SK-N-SH treated with all-trans-retinoic acid at 6 μM for 48 hours (cell line): ENCODE measurements at regions not wholly inside any gene's neighbourhood (a gene's known extent, or its start where the extent isn't known, plus 50 kb on each side); places are given as distances from the start of the nearest gene placed in this dataset.

ENCODE experiments used
- ATAC-seq: fragments of 200-7000 bp; cut with Tn5 transposase; 3 replicates; pipeline ENCODE4 v1.9.1; 2020; ENCODE audit warnings: mild to moderate bottlenecking, moderate library complexity
- ARNTL ChIP-seq: fragments of 450-650 bp; formaldehyde crosslinking; IDR thresholded peaks from 2 replicates; pipeline ENCODE4 v1.5.0; 2020; ENCODE audit warnings: low read depth, mild to moderate bottlenecking, moderate library complexity, borderline replicate concordance
- BACH2 ChIP-seq: fragments of 250-450 bp; sonication (Bioruptor Pico); IDR thresholded peaks from 2 replicates; pipeline ENCODE4 v1.9.0; 2021; ENCODE audit warnings: mild to moderate bottlenecking, borderline replicate concordance
- CSRNP3 ChIP-seq: fragments of 250-450 bp; sonication (Bioruptor Pico); IDR thresholded peaks from 2 replicates; pipeline ENCODE4 v1.5.1; 2021; ENCODE audit warnings: mild to moderate bottlenecking, moderate library complexity
- ESRRG ChIP-seq: fragments of 250-450 bp; sonication (Bioruptor Pico); IDR thresholded peaks from 2 replicates; pipeline ENCODE4 v1.6.1; 2021; ENCODE audit warnings: mild to moderate bottlenecking
- GLIS3 ChIP-seq: fragments of 250-450 bp; sonication (Bioruptor Pico); IDR thresholded peaks from 2 replicates; pipeline ENCODE4 v1.5.0; 2020; ENCODE audit warnings: mild to moderate bottlenecking, moderate library complexity
- ISL1 ChIP-seq: fragments of 250-450 bp; sonication (Bioruptor Pico); IDR thresholded peaks from 2 replicates; pipeline ENCODE4 v2.1.2; 2022; ENCODE audit warnings: mild to moderate bottlenecking, moderate library complexity
- OSR1 ChIP-seq: fragments of 250-450 bp; sonication (Bioruptor Pico); IDR thresholded peaks from 2 replicates; pipeline ENCODE4 v1.8.0; 2022; ENCODE audit warnings: moderate library complexity, mild to moderate bottlenecking, inconsistent platforms
- PATZ1 ChIP-seq: fragments of 250-450 bp; sonication (Bioruptor Pico); IDR thresholded peaks from 2 replicates; pipeline ENCODE4 v1.8.0; 2020; ENCODE audit warnings: mild to moderate bottlenecking, moderate library complexity, borderline replicate concordance
- PPARA ChIP-seq: fragments of 250-450 bp; sonication (Bioruptor Pico); IDR thresholded peaks from 2 replicates; pipeline ENCODE4 v1.5.0; 2020; ENCODE audit warnings: mild to moderate bottlenecking, borderline replicate concordance
- RARB ChIP-seq: fragments of 250-450 bp; sonication (Bioruptor Pico); IDR thresholded peaks from 2 replicates; pipeline ENCODE4 v1.8.0; 2021; ENCODE audit warnings: mild to moderate bottlenecking, moderate library complexity
- TCF4 ChIP-seq: fragments of 250-450 bp; sonication (Bioruptor Pico); IDR thresholded peaks from 2 replicates; pipeline ENCODE4 v1.8.0; 2021; ENCODE audit warnings: mild to moderate bottlenecking, moderate library complexity, borderline replicate concordance
- ZFP3 ChIP-seq: fragments of 250-450 bp; sonication (Bioruptor Pico); IDR thresholded peaks from 2 replicates; pipeline ENCODE4 v1.5.0; 2020; ENCODE audit warnings: mild to moderate bottlenecking, moderate library complexity
- ZFP30 ChIP-seq: fragments of 450-650 bp; formaldehyde crosslinking; IDR thresholded peaks from 2 replicates; pipeline ENCODE4 v1.5.0; 2022; ENCODE audit warnings: mild to moderate bottlenecking, moderate library complexity
- ZNF565 ChIP-seq: fragments of 450-650 bp; formaldehyde crosslinking; conservative IDR thresholded peaks from 2 replicates; pipeline ENCODE4 v1.5.0; 2020; ENCODE audit warnings: low read depth, mild to moderate bottlenecking, moderate library complexity
- ZNF70 ChIP-seq: fragments of 450-650 bp; formaldehyde crosslinking; IDR thresholded peaks from 2 replicates; pipeline ENCODE4 v1.5.0; 2020; ENCODE audit warnings: mild to moderate bottlenecking, moderate library complexity
- ZNF8 ChIP-seq: fragments of 450-650 bp; formaldehyde crosslinking; IDR thresholded peaks from 2 replicates; pipeline ENCODE4 v1.5.0; 2020; ENCODE audit warnings: mild to moderate bottlenecking, moderate library complexity
- TF ChIP-seq, protein P1 (sequence below): fragments of 250-450 bp; sonication (Bioruptor Pico); IDR thresholded peaks from 2 replicates; pipeline ENCODE4 v1.5.0; 2020; ENCODE audit warnings: mild to moderate bottlenecking, moderate library complexity
- TF ChIP-seq, protein P2 (sequence below): fragments of 250-450 bp; sonication (Bioruptor Pico); IDR thresholded peaks from 2 replicates; pipeline ENCODE4 v1.8.0; 2021; ENCODE audit warnings: low read depth, mild to moderate bottlenecking, moderate library complexity, borderline replicate concordance

DNA sequence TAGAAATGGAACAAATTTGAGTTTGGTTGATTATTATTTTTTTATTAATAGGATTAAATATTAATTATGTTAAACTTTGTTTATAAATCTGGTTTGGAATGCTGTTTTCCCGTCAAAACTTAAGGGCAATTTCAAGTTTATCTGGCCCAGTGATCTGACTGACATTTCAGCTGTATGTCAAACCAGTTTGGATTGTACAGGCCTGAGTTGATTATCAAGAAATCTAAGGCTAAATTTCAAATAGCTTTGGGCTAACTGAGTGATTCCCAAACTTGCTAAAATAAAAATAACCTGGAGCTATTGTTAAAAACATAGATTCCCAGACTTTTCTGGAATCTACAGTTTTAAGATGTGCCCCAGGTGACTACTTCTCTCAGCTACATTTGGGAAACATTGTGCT, 65.9 kb upstream of the SPOPL start:
- ATAC-seq, result no peak
- TF ChIP-seq ZFP3 (CRISPR knock-in tag) (no peak), ZNF70 (no peak), ARNTL (CRISPR knock-in tag) (no peak), CSRNP3 (CRISPR knock-in tag) (no peak), BACH2 (CRISPR knock-in tag) (no peak), ISL1 (CRISPR knock-in tag) (no peak), GLIS3 (CRISPR knock-in tag) (no peak), PATZ1 (CRISPR knock-in tag) (no peak), ESRRG (CRISPR knock-in tag) (no peak), OSR1 (no peak)
- TF ChIP-seq, protein P1, sequence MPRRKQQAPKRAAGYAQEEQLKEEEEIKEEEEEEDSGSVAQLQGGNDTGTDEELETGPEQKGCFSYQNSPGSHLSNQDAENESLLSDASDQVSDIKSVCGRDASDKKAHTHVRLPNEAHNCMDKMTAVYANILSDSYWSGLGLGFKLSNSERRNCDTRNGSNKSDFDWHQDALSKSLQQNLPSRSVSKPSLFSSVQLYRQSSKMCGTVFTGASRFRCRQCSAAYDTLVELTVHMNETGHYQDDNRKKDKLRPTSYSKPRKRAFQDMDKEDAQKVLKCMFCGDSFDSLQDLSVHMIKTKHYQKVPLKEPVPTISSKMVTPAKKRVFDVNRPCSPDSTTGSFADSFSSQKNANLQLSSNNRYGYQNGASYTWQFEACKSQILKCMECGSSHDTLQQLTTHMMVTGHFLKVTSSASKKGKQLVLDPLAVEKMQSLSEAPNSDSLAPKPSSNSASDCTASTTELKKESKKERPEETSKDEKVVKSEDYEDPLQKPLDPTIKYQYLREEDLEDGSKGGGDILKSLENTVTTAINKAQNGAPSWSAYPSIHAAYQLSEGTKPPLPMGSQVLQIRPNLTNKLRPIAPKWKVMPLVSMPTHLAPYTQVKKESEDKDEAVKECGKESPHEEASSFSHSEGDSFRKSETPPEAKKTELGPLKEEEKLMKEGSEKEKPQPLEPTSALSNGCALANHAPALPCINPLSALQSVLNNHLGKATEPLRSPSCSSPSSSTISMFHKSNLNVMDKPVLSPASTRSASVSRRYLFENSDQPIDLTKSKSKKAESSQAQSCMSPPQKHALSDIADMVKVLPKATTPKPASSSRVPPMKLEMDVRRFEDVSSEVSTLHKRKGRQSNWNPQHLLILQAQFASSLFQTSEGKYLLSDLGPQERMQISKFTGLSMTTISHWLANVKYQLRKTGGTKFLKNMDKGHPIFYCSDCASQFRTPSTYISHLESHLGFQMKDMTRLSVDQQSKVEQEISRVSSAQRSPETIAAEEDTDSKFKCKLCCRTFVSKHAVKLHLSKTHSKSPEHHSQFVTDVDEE (CRISPR knock-in tag), result no peak

DNA sequence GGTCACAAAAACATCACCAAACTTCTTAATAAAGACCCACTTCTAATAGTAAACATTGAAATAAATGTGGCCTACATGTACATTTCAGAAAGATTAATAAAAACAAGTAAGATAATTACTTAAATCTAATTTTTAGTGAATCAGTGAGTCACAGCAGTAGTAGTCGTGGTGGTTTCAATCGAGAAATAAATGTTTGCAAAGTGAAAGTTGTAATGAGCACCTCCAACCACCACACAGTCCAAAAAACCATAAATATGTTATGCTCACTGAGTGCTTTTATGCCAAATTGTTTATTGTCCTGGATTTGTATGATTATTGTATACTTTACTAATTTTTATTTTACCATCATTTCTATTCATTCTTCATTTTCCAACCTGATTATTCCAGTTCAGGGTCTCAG, 61.8 kb upstream of the SPOPL start:
- ATAC-seq, result no peak
- no peak for TF ChIP-seq ZNF8
- no peak for TF ChIP-seq ZFP3 (CRISPR knock-in tag)
- TF ChIP-seq CSRNP3 (CRISPR knock-in tag), result no peak
- TF ChIP-seq ZNF70, result no peak
- TF ChIP-seq, protein P2, sequence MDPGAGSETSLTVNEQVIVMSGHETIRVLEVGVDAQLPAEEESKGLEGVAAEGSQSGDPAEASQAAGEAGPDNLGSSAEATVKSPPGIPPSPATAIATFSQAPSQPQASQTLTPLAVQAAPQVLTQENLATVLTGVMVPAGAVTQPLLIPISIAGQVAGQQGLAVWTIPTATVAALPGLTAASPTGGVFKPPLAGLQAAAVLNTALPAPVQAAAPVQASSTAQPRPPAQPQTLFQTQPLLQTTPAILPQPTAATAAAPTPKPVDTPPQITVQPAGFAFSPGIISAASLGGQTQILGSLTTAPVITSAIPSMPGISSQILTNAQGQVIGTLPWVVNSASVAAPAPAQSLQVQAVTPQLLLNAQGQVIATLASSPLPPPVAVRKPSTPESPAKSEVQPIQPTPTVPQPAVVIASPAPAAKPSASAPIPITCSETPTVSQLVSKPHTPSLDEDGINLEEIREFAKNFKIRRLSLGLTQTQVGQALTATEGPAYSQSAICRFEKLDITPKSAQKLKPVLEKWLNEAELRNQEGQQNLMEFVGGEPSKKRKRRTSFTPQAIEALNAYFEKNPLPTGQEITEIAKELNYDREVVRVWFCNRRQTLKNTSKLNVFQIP (CRISPR knock-in tag), result no peak
- TF ChIP-seq PATZ1 (CRISPR knock-in tag), result no peak
- no peak for TF ChIP-seq ZNF565 (CRISPR knock-in tag)
- TF ChIP-seq, all 23 proteins: peak for 0

GRCh38 chr2:138440759-138441158, 60.8 kb upstream of the SPOPL start:
- ATAC-seq, result no peak

More at GRCh38 chr2:138440759-138441158, 60.8 kb upstream of the SPOPL start:
- TF ChIP-seq PATZ1 (CRISPR knock-in tag) (no peak), OSR1 (no peak), RARB (CRISPR knock-in tag) (no peak), BACH2 (CRISPR knock-in tag) (no peak), PPARA (CRISPR knock-in tag) (no peak), ZFP30 (no peak), CSRNP3 (CRISPR knock-in tag) (no peak), ZNF565 (CRISPR knock-in tag) (no peak), ARNTL (CRISPR knock-in tag) (no peak), TCF4 (CRISPR knock-in tag) (no peak)
- TF ChIP-seq, protein P2 (CRISPR knock-in tag), result no peak
